ENCODE measurements at regions not wholly inside any gene's neighbourhood (a gene's known extent, or its start where the extent isn't known, plus 50 kb on each side); places are given as distances from the start of the nearest gene placed in this dataset.

DNA sequence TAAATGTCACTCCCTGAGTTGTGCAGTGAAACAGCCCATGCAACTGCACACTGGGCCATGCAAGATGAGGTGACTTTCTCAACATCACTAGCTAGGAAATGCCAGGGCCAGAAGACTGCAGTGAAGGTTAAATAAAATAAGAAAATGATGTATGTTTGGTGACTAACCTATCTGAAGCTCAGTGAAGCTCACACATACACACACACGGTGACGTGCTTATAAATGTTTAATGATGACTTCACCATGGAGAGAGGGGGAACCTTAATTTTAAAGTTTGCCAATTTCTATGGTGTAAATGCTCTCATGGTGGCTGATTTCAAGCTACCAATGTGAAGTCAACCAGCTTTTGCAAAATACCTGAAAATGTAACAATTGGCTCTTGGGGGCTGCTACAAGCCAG, 166.4 kb downstream of the MAF start:
- TF ChIP-seq GATA2 (IDR thresholded peaks at IDR 0.05; ENCODE audit: low read depth, low read length), result no peak
- TF ChIP-seq GATA3 (IDR thresholded peaks at IDR 0.05; ENCODE audit: low read depth, low read length), result no peak
